GM06990 (cell line): ENCODE measurements at regions not wholly inside any gene's neighbourhood (a gene's known extent, or its start where the extent isn't known, plus 50 kb on each side); places are given as distances from the start of the nearest gene placed in this dataset.
"Not testable (repeated sequence)": the region's sequence is repeated elsewhere in the genome, so short reads cannot be mapped to it uniquely, and the experiment has no call there.

Source experiments
- DNase-seq: peaks from one replicate; pipeline ENCODE4 v3.0.0-alpha.2; 2011; ENCODE audit not compliant: insufficient read length; ENCODE audit errors: extremely low read depth
- H3K27me3 ChIP-seq: replicated peaks from 2 replicates; pipeline ENCODE4 v1.6.0; 2011; ENCODE audit warnings: low read length; ENCODE audit not compliant: control insufficient read depth, insufficient read depth
- H3K36me3 ChIP-seq: 2 replicates; pipeline ENCODE4 v1.5.1; 2011; ENCODE audit warnings: low read length; ENCODE audit not compliant: control insufficient read depth, insufficient read depth
- H3K4me3 ChIP-seq: replicated peaks from 2 replicates; pipeline ENCODE4 v1.5.1; 2011; ENCODE audit warnings: low read depth, mild to moderate bottlenecking, control low read depth, low read length
- TF ChIP-seq, protein P1 (sequence below): IDR thresholded peaks from 2 replicates; pipeline ENCODE4 v1.5.1; 2011; ENCODE audit warnings: low read length, control low read depth, mild to moderate bottlenecking, inconsistent platforms; ENCODE audit not compliant: insufficient read depth, poor library complexity, severe bottlenecking

DNA sequence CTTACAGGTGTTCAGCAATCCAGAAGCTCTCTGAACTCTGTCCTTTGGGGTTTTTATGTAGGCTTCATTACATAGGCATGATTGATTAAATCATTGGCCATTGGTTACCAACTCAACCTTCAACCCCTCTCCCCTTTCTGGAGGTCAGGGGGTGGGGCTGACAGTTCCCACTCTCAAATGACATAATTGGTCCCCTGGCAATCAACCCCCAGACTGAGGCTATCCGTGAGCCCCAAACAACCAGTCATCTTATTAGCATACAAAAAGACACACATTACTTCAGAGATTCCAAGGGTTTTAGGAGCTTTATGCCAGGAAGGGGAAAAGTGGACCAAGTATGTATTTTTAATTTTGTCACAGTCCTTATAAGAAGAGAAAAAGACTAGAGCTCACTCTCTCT lies 92.1 kb downstream of the ZNF467 start:
- H3K36me3 ChIP-seq: no peaks in the 10 kb centered on the region
- H3K4me3 ChIP-seq: no peak overlapping the region
- no peak for DNase-seq
- TF ChIP-seq, protein P1, sequence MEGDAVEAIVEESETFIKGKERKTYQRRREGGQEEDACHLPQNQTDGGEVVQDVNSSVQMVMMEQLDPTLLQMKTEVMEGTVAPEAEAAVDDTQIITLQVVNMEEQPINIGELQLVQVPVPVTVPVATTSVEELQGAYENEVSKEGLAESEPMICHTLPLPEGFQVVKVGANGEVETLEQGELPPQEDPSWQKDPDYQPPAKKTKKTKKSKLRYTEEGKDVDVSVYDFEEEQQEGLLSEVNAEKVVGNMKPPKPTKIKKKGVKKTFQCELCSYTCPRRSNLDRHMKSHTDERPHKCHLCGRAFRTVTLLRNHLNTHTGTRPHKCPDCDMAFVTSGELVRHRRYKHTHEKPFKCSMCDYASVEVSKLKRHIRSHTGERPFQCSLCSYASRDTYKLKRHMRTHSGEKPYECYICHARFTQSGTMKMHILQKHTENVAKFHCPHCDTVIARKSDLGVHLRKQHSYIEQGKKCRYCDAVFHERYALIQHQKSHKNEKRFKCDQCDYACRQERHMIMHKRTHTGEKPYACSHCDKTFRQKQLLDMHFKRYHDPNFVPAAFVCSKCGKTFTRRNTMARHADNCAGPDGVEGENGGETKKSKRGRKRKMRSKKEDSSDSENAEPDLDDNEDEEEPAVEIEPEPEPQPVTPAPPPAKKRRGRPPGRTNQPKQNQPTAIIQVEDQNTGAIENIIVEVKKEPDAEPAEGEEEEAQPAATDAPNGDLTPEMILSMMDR: no peak
- no peaks in the 10 kb centered on the region for H3K27me3 ChIP-seq

DNA sequence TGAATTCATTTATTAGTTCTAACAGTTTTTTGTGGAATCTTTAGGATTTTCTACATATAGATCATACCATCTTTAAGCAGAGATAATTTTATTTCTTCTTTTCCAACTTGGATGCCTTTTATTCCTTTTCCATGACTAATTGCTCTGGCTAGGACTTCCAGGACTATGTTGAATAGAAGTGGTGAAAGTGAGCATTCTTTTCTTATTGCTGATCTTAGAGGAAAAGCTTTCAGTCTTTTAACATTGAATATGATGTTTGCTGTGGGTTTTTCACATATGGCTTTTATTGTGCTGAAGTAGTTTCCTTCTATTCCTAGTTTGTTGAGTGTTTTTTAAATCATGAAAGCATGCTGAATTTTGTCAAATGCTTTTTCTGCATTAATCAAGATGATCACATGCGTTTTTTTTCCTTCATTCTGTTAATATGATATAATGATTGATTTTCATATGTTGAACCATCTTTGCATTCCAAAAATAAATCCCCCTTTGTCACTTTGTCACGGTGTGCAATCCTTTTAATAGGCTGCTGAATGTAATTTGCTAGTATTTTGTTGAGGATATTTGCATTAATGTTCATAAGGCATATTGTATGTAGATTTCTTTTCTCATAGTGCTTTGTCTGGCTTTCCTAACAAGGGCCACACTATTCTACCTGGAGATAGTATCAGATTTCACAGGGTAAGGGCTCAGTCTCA lies 92.9 kb downstream of the ZNF467 start:
- Histone ChIP-seq H3K27me3 (no peaks in the 10 kb centered on the region), H3K36me3 (no peaks in the 10 kb centered on the region), H3K4me3 (no peak overlapping the region)
- DNase-seq: no peak
- TF ChIP-seq, protein P1: no peak

DNA sequence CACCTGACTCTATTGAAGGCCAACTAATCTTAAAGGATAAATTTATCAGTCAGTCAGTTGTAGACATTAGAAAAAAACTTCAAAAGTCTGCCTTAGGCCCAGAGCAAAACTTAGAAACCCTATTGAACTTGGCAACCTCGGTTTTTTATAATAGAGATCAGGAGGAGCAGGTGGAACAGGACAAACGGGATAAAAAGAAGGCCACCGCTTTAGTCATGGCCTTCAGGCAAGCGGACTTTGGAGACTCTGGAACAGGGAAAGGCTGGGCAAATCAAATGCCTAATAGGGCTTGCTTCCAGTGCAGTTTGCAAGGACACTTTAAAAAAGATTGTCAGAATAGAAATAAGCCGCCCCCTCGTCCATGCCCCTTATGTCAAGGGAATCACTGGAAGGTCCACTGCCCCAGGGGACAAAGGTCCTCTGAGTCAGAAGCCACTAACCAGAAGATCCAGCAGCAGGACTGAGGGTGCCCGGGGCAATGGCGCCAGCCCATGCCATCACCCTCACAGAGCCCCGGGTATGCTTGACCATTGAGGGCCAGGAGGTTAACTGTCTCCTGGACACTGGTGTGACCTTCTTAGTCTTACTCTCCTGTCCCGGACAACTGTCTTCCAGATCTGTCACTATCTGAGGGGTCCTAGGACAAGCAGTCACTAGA lies 98.5 kb downstream of the ZNF467 start:
- H3K27me3 ChIP-seq, DNase-seq, H3K36me3 ChIP-seq: not testable (repeated sequence)

DNA sequence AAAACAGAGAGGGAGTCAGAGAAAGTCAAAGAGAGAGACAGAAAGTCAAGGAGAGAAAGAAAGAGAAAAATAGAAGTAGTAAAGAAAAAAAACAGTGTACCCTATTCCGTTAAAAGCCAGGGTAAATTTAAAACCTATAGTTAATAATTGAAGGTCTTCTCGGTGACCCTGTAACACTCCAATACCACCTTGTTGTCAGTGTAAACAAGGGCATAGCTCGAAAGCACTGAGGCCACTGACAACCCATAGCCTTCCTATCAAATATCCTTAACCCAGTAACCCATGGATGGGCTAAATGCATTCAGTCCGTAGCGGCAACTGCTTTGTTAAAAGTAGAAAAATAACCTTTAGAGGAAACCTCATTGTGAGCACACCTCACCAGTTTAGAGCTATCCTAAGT lies 100.4 kb downstream of the ZNF467 start:
- no peaks in the 10 kb centered on the region for H3K36me3 ChIP-seq
- H3K27me3 ChIP-seq: no peaks in the 10 kb centered on the region; the same call in 1 of the 2 replicates
- no peak overlapping the region for H3K4me3 ChIP-seq
- TF ChIP-seq, protein P1: no peak
- no peak for DNase-seq

More for the DNA sequence above, 98.5 kb downstream of the ZNF467 start:
- not testable (repeated sequence) for H3K4me3 ChIP-seq

DNA sequence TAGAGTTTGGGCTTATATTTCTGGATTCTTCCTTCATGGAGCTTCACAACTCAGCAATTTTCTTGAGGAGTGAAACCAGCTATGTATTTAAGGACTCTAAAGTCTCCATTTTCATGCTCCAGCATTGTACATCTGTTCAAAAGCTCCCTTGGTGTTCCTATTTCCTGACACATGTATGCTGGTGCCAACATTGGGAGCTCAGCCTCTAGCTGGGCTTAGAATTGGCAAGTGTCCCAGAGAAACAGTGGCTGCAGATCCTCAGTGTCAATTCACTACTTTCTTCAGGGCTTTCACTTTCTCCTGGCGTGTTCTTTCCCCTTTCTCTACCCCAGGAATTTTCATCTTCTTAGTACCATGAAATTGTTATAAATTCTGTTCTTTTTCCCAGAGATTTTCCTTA lies 103.1 kb downstream of the ZNF467 start:
- no peak for DNase-seq
- H3K4me3 ChIP-seq: no peak overlapping the region
- TF ChIP-seq, protein P1: no peak
- H3K27me3 ChIP-seq: no peaks in the 10 kb centered on the region; the same call in 1 of the 2 replicates
- no peaks in the 10 kb centered on the region for H3K36me3 ChIP-seq

DNA sequence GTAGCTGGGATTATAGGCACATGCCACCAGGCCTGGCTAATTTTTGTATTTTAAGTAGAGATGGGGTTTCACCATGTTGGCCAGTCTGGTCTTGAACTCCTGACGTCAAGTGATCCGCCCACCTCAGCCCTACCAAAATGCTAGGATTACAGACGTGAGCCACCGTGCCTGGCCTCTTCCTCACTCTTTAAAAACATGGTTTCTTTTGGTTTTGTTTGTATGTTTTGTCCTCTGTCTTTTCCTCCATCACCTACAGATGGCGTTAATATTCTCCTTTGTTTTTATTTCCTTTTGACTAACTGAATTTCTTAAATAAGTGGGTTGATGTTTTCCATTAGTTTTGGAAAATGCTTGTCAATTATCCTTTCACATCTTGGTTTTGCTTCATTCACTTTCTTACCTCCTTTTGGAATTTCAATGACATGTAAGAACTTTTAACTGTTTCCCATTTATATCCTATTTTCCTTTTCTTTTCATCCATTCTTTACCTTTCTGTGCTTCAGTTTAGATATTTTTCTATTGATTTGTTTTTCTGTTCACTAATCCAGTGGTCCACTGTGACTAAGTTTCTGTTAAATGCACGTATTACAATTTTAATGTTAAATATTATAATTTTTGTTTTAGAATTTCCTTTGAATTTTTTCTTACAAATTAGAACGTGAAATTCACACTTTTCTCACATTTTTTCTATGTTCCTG lies 104.1 kb downstream of the ZNF467 start:
- no peak overlapping the region for H3K4me3 ChIP-seq
- no peak for DNase-seq
- TF ChIP-seq, protein P1: peak; percentile 51
- no peaks in the 10 kb centered on the region; the same call in 1 of the 2 replicates for H3K27me3 ChIP-seq
- H3K36me3 ChIP-seq: no peaks in the 10 kb centered on the region
